Activated CD4-positive, alpha-beta T cell treated with anti-CD3 and anti-CD28 coated beads, Interleukin-2, Interleukin-4, amounts not matched to agents 100 ng/mL and 50 ng/mL, durations not matched to agents 16 hours and 8 hours (primary cell): ENCODE measurements at regions not wholly inside any gene's neighbourhood (a gene's known extent, or its start where the extent isn't known, plus 50 kb on each side); places are given as distances from the start of the nearest gene placed in this dataset.

Experiments used
- DNase-seq: peaks from one replicate; pipeline ENCODE4 v3.0.0-alpha.2; 2020; ENCODE audit warnings: low spot score

DNA sequence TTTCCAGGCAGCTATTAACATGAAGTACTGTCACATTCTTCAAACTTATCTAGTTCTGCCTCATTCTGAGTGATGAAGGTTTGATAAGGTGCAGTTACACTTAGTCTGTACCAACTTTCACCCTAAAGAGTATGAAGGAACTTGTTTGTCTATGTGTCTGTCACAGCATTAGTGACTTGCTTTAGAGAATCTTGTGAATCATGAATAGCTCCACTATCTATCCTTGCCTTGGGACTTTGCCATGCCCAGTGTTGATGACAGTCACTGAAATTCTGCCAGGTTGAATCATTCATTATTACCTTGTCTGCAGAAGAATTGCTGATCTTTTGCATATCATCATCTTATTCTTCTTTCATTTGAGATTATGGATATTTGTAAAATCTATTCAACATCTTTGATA, 50.9 kb upstream of the A1CF start:
- DNase-seq, result no peak

DNA sequence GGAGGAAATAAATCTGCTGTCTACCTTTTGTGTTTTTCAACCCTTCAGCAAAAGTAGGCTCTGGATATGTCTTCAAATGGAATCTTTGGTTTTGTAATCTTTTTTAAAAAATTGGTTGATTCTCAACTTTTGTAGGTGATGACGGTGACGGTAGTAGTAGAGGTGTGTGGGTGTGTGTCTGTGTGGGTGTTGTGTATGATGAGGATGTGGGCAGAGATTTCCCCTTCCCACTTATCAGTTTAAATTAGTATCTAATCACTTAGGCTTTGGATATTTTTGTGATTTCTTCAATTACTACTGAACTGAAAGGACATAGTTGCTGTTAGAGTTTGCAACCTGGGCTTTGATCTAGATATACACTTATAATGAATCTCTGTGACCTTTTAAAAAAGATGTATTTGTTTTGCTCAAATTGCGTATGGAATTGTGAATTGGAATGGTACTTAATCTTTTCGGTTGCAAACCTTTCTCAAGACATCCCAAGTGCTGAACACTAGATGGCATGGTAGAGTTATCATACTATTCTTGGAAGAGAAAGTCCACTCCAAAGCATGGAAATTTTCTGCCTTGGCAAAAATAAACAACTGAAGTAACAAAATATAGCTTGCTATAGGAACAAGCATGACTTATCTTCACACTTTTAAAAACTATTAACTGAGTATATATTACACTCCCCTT, 51.9 kb upstream of the A1CF start:
- no peak for DNase-seq

- no peak for DNase-seq
Measured at GRCh38 chr10:50941629-50942028, 56.2 kb upstream of the A1CF start.

- DNase-seq, result no peak
Measured at GRCh38 chr10:50946991-50947781, 61.8 kb upstream of the A1CF start.

DNA sequence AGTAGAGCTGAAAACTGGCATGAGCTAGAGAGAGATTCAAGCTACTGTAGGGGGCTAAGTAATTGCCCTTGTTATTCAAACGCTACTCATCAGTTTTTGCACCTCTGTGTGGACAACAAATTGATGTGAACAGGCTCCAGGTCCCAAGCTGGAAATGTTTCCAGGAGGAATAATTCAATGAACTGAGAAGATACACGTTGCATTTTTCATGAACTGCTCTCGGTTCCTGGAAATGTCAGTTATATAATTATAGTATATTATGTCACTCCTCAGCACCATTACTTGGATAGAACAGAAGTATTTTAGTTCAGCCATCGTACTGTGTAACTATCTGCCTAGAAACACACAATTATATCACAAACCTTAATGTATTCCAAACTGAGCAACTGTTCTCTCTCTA, 65.9 kb upstream of the A1CF start:
- DNase-seq, result no peak

DNA sequence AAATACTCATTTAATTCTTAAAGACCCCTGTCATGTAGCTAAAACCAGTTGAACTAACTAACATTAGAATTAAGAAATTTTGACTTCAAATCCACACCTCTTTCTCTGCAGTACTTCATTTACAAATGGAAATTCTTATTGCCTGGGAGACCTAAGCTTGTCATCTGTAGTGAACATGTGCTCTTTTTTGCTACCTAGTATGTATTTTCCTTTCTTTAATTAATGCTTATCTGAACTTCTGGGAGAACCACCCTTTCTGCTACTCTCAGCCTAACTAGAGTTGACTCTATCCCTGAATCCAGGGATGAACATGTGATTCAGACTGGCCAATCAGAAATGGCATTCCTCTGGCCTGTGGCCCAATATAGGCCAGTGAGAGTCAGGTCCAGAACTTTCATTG, 75.9 kb upstream of the A1CF start:
- DNase-seq, result no peak

DNA sequence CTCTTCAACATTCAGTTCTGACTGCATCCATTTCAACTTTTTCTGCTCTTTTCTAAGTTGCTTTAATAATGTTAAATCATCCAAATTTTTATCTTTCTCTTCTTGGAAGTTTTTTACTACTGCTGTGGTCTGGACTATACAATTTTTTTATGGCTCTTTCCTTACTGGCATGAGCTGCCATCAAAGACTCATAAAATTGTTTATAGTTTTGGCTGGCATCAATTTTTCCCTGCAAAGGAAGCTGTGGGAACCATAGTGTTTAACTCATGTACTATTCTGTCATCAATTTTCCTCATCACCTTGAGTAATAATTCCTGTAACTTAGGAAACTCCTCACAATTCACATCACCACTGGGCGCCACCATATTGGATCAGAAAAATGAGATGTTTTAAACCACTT, 77.6 kb upstream of the A1CF start:
- DNase-seq, result no peak

DNA sequence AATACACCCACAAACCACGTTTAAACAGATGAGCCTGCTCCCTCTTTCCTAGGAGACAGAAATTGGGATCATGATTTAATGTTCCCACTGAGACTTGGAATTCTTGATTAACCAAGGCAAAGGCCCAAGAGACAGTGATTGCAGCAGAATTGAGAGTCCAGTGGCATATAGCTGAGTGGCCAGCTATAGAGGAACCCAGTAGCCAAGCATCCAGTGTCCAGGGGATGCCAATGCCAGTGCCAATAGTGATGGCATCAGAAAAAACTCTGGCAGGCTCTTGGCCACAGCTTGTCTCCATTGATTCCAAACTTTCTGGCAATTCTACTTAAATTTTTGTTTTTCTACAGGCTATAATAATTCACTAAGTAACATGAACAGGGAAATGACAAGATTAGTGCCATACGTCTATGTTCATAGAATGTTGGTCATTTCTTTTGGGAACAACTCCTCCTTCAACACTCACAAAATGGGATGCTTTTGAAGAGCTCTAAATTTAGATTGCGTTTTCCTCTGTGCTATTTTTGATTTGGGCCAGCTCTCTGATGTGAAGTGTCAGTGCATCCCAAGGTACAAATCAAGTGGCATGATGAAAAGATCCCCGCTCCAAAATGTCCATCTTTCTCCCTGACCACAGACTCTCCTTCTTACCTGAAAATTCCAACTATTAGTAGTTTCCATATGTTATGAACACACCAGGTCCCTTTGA, 83.1 kb upstream of the A1CF start:
- DNase-seq, result no peak

- no peak for DNase-seq
Measured at GRCh38 chr10:50972591-50972990, 87.2 kb upstream of the A1CF start.

DNA sequence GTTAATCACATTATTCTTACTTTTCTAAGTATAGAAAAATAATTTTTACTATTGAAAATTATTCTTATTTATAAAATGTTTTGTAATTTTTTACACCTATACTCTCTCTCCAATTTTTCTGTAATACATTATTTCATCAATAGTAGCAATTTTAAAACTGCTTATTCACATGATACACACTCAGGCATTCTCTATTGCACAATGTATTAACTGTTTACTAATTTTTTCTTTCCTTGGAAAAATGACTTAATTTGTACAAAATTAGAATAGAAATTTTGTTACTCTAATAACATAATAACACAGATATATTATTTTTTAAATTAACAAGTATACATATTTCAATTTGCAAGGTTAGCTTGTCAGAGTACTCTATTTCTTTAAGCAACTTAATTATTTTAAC, 92.9 kb upstream of the PRKG1 start:
- DNase-seq, result no peak

- DNase-seq, result no peak
Measured at GRCh38 chr10:50981904-50982303, 92.4 kb upstream of the PRKG1 start.

- DNase-seq, result no peak
Measured at GRCh38 chr10:50982989-50983388, 91.3 kb upstream of the PRKG1 start.

DNA sequence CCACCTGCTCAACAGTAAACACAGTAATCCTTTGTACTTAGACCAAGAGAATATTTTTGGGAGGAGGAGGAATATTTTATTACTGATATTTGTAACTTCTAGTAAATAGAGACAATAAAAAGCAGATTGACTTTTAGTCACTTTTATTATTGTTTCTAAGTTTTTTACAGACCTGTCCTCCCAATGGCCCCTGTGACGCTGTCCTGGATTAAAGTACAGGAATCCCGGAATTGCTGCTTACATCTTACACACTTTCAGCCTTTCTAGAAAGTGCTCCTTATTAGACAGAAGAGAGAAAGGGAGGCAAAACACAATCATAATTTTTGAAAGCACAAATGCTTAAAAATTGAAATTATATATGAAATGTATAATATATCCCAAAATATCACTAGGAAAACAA, 86.4 kb upstream of the PRKG1 start:
- no peak for DNase-seq

GRCh38 chr10:50988792-50989191, 85.5 kb upstream of the PRKG1 start:
- DNase-seq, result no peak

DNA sequence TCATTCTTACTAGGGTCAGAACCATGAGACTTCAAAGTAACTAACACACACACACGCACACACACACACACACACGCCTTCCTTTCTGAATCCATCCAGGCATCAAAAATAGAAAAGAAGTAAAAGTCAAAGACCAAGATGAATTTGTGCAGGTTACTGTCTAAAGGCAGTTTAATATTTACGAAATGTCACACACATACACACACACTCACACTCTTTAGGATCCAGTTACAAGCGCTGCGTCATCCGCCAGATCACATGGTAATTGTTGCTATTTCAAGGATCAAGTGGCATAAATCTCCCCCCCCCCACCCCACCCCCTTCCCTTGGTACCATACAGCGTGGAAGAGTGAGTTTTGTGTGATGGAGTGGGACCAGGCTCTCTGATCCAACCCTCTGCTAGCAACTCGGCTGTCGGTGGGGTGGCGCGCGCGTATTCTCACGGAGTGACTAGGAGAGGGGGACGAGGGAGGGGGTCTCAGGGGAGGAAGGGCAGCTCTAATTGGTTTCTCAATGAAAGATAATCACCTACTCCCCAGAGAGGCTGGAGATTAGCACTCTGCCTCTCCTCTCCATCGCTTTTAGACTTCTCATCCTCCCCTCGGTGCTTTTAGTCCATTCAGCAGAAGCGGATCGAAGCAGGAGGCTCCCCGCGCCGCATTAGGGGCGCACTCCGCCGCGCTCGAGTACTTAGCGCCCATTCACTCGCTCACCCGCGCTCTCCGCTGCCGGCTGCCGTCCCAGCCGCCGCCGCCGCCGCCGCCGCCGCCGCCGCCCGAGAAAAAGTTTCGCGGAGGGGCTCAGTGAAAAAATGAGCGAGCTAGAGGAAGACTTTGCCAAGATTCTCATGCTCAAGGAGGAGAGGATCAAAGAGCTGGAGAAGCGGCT, 83.5 kb upstream of the PRKG1 start:
- no peak for DNase-seq

GRCh38 chr10:50991456-50992355, 82.6 kb upstream of the PRKG1 start:
- DNase-seq, result no peak

DNA sequence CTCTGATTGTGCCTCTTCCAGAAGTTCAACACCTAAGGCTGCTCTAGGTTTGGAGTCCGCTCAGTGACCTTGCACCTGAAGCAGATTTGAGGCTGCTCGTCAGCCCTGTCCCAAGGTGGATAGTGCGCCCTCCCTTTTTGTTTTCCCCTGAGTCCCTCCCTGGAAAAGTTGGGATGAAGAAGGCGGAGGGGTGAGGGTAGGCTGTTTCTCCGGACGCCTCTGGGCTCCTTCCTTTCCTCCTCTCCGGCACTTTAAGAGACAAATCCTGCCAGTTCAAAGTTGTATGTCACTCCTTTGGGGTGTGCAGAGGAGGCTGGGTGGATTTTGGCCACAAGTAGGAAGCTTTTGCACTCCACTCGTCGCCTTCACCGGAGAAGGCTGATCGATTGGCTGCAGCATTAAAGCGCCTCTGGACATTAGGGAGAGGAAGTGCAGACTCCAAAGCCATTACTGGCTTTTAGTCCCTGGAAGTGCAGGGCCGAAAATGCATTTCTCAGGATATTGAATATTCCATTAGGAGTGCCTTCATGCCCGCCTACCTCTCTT, 81.9 kb upstream of the PRKG1 start:
- DNase-seq, result no peak

- DNase-seq, result no peak
Measured at GRCh38 chr10:50992972-50993766, 81.1 kb upstream of the PRKG1 start.

DNA sequence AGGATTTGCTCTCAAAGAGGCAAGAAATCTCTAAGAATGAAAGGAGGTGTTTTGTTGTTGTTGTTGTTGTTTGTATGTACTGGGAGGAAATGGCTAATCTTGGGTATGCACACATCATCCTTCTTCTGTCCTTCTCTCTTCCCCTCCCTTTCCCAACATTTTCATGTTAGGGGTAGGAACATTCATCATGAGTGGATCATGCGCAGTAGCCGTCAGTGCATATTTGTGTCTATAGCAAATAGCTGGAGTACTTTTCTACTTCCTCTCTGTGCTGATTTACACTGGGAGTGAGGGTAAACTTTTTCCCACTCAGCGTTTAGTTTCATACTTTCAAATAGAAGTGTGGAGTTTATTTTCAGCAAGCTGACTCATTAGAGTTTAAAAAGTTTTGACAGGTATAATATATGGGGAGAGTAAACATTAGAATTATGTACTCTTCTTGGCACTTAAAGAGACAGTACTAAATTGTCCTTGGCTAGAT, 80.5 kb upstream of the PRKG1 start:
- DNase-seq, result no peak

DNA sequence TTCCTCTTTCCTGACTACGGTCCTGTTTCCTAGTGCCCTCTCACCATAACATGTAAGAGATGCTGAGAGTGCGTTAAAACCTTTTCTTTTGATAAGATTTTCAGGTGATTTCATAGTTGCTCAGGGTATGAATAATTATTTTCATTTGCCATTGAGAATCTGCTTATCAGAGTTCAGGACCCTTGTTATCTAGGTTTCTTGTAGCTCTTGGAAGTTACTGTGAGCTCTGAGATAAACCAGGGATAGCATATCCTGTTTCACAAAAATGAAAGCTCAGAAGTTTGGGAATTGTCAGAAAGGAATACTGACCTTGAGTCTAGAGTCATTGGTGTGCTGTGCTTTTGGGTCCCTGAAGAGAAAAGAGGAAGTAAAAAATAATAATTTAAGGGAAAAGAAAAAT, 76.8 kb upstream of the PRKG1 start:
- DNase-seq, result no peak
